ENCODE measurements at regions not wholly inside any gene's neighbourhood (a gene's known extent, or its start where the extent isn't known, plus 50 kb on each side); places are given as distances from the start of the nearest gene placed in this dataset.

- Histone ChIP-seq H3K4me1 (ENCODE audit: control insufficient read depth, insufficient read depth, low read length, poor library complexity, severe bottlenecking) (no peaks in the 10 kb centered on the region), H3K27ac (ENCODE audit: low read depth, low read length, severe bottlenecking) (no peak overlapping the region), H3K4me3 (ENCODE audit: extremely low read depth, insufficient read depth, low read length, poor library complexity, severe bottlenecking) (no peak overlapping the region), H3K36me3 (ENCODE audit: control insufficient read depth, insufficient read depth, low read length) (no peaks in the 10 kb centered on the region), H3K9me3 (ENCODE audit: control insufficient read depth, low read length) (no peaks in the 10 kb centered on the region)
- 83 to 92% methylated on average over 5 to 8 of the region's 10 CpGs for WGBS, 2 experiments (ENCODE audit: insufficient coverage in 2 of 2)
Measured at GRCh38 chr17:15023589-15024336, 241.4 kb downstream of the PMP22 start.

- Histone ChIP-seq H3K27ac (ENCODE audit: low read depth, low read length, severe bottlenecking) (no peak overlapping the region), H3K4me1 (ENCODE audit: control insufficient read depth, insufficient read depth, low read length, poor library complexity, severe bottlenecking) (no peaks in the 10 kb centered on the region)
- WGBS, 2 experiments (ENCODE audit: insufficient coverage in 2 of 2) = 83 to 90% methylated on average over 1 of the region's 3 CpGs
Measured at GRCh38 chr17:15019158-15019557, 246.0 kb downstream of the PMP22 start.

GRCh38 chr17:15012351-15012980, 252.7 kb downstream of the PMP22 start:
- Histone ChIP-seq H3K27ac (ENCODE audit: low read depth, low read length, severe bottlenecking) (no peak overlapping the region), H3K9me3 (ENCODE audit: control insufficient read depth, low read length) (no peaks in the 10 kb centered on the region), H3K36me3 (ENCODE audit: control insufficient read depth, insufficient read depth, low read length) (no peaks in the 10 kb centered on the region), H3K4me3 (ENCODE audit: extremely low read depth, insufficient read depth, low read length, poor library complexity, severe bottlenecking) (no peak overlapping the region), H3K4me1 (ENCODE audit: control insufficient read depth, insufficient read depth, low read length, poor library complexity, severe bottlenecking) (no peaks in the 10 kb centered on the region)
- WGBS, 2 experiments (ENCODE audit: insufficient coverage in 2 of 2) = 78 to 88% methylated on average over 3 of the region's 6 CpGs

More at GRCh38 chr17:15019158-15019557, 246.0 kb downstream of the PMP22 start:
- Histone ChIP-seq H3K36me3 (ENCODE audit: control insufficient read depth, insufficient read depth, low read length) (no peaks in the 10 kb centered on the region), H3K4me3 (ENCODE audit: extremely low read depth, insufficient read depth, low read length, poor library complexity, severe bottlenecking) (no peak overlapping the region), H3K9me3 (ENCODE audit: control insufficient read depth, low read length) (no peaks in the 10 kb centered on the region)

- Histone ChIP-seq H3K4me1 (ENCODE audit: control insufficient read depth, insufficient read depth, low read length, poor library complexity, severe bottlenecking) (no peaks in the 10 kb centered on the region), H3K27ac (ENCODE audit: low read depth, low read length, severe bottlenecking) (no peak overlapping the region), H3K36me3 (ENCODE audit: control insufficient read depth, insufficient read depth, low read length) (no peaks in the 10 kb centered on the region), H3K9me3 (ENCODE audit: control insufficient read depth, low read length) (no peaks in the 10 kb centered on the region), H3K4me3 (ENCODE audit: extremely low read depth, insufficient read depth, low read length, poor library complexity, severe bottlenecking) (no peak overlapping the region)
- 91 to 93% methylated on average over 5 to 6 of the region's 6 CpGs for WGBS, 2 experiments (ENCODE audit: insufficient coverage in 2 of 2)
Measured at GRCh38 chr17:15009087-15009486, 256.0 kb downstream of the PMP22 start.

GRCh38 chr17:15007147-15007553, 258.0 kb downstream of the PMP22 start:
- H3K4me1 ChIP-seq (ENCODE audit: control insufficient read depth, insufficient read depth, low read length, poor library complexity, severe bottlenecking) = no peaks in the 10 kb centered on the region
- H3K36me3 ChIP-seq (ENCODE audit: control insufficient read depth, insufficient read depth, low read length) = no peaks in the 10 kb centered on the region
- no peaks in the 10 kb centered on the region for H3K9me3 ChIP-seq (ENCODE audit: control insufficient read depth, low read length)
- no peak overlapping the region for H3K4me3 ChIP-seq (ENCODE audit: extremely low read depth, insufficient read depth, low read length, poor library complexity, severe bottlenecking)
- WGBS, 2 experiments (ENCODE audit: insufficient coverage in 2 of 2) = 80 to 84% methylated on average over 6 of the region's 7 CpGs
- H3K27ac ChIP-seq (ENCODE audit: low read depth, low read length, severe bottlenecking) = no peak overlapping the region

GRCh38 chr17:15006421-15007128, 258.6 kb downstream of the PMP22 start:
- no peak overlapping the region for H3K27ac ChIP-seq (ENCODE audit: low read depth, low read length, severe bottlenecking)
- H3K4me3 ChIP-seq (ENCODE audit: extremely low read depth, insufficient read depth, low read length, poor library complexity, severe bottlenecking) = no peak overlapping the region
- no peaks in the 10 kb centered on the region for H3K36me3 ChIP-seq (ENCODE audit: control insufficient read depth, insufficient read depth, low read length)
- 94 to 98% methylated on average over 6 to 11 of the region's 11 CpGs for WGBS, 2 experiments (ENCODE audit: insufficient coverage in 2 of 2)
- no peaks in the 10 kb centered on the region for H3K4me1 ChIP-seq (ENCODE audit: control insufficient read depth, insufficient read depth, low read length, poor library complexity, severe bottlenecking)
- no peaks in the 10 kb centered on the region for H3K9me3 ChIP-seq (ENCODE audit: control insufficient read depth, low read length)

- H3K9me3 ChIP-seq (ENCODE audit: control insufficient read depth, low read length) = no peaks in the 10 kb centered on the region
- H3K4me3 ChIP-seq (ENCODE audit: extremely low read depth, insufficient read depth, low read length, poor library complexity, severe bottlenecking) = no peak overlapping the region
- no peak overlapping the region for H3K27ac ChIP-seq (ENCODE audit: low read depth, low read length, severe bottlenecking)
- no peaks in the 10 kb centered on the region for H3K36me3 ChIP-seq (ENCODE audit: control insufficient read depth, insufficient read depth, low read length)
- no peaks in the 10 kb centered on the region for H3K4me1 ChIP-seq (ENCODE audit: control insufficient read depth, insufficient read depth, low read length, poor library complexity, severe bottlenecking)
Measured at GRCh38 chr17:15000661-15001060, 264.5 kb downstream of the PMP22 start.

- Histone ChIP-seq H3K9me3 (ENCODE audit: control insufficient read depth, low read length) (no peaks in the 10 kb centered on the region), H3K36me3 (ENCODE audit: control insufficient read depth, insufficient read depth, low read length) (no peaks in the 10 kb centered on the region), H3K4me1 (ENCODE audit: control insufficient read depth, insufficient read depth, low read length, poor library complexity, severe bottlenecking) (no peaks in the 10 kb centered on the region), H3K4me3 (ENCODE audit: extremely low read depth, insufficient read depth, low read length, poor library complexity, severe bottlenecking) (no peak overlapping the region), H3K27ac (ENCODE audit: low read depth, low read length, severe bottlenecking) (no peak overlapping the region)
- 80 to 86% methylated on average over 1 to 2 of the region's 2 CpGs for WGBS, 2 experiments (ENCODE audit: insufficient coverage in 2 of 2)
Measured at GRCh38 chr17:14997290-14997689, 267.8 kb downstream of the PMP22 start.

GRCh38 chr17:14986127-14986526, 279.0 kb downstream of the PMP22 start:
- Histone ChIP-seq H3K9me3 (ENCODE audit: control insufficient read depth, low read length) (no peaks in the 10 kb centered on the region), H3K4me3 (ENCODE audit: extremely low read depth, insufficient read depth, low read length, poor library complexity, severe bottlenecking) (no peak overlapping the region), H3K36me3 (ENCODE audit: control insufficient read depth, insufficient read depth, low read length) (no peaks in the 10 kb centered on the region), H3K4me1 (ENCODE audit: control insufficient read depth, insufficient read depth, low read length, poor library complexity, severe bottlenecking) (no peaks in the 10 kb centered on the region), H3K27ac (ENCODE audit: low read depth, low read length, severe bottlenecking) (no peak overlapping the region)
- WGBS, 2 experiments (ENCODE audit: insufficient coverage in 2 of 2) = 63 to 85% methylated on average over 3 of the region's 4 CpGs

GRCh38 chr17:14972844-14973243, 292.3 kb downstream of the PMP22 start:
- Histone ChIP-seq H3K4me1 (ENCODE audit: control insufficient read depth, insufficient read depth, low read length, poor library complexity, severe bottlenecking) (no peaks in the 10 kb centered on the region), H3K9me3 (ENCODE audit: control insufficient read depth, low read length) (peaks cover 7% of the 10 kb centered on the region), H3K4me3 (ENCODE audit: extremely low read depth, insufficient read depth, low read length, poor library complexity, severe bottlenecking) (no peak overlapping the region), H3K36me3 (ENCODE audit: control insufficient read depth, insufficient read depth, low read length) (no peaks in the 10 kb centered on the region), H3K27ac (ENCODE audit: low read depth, low read length, severe bottlenecking) (no peak overlapping the region)
- WGBS, 2 experiments (ENCODE audit: insufficient coverage in 2 of 2) = 100% methylated on average over 1 of the region's 2 CpGs; no CpG with 5 or more reads in 1 of the 2 experiments

GRCh38 chr17:14971054-14971453, 294.1 kb downstream of the PMP22 start:
- Histone ChIP-seq H3K4me3 (ENCODE audit: extremely low read depth, insufficient read depth, low read length, poor library complexity, severe bottlenecking) (no peak overlapping the region), H3K36me3 (ENCODE audit: control insufficient read depth, insufficient read depth, low read length) (no peaks in the 10 kb centered on the region), H3K4me1 (ENCODE audit: control insufficient read depth, insufficient read depth, low read length, poor library complexity, severe bottlenecking) (no peaks in the 10 kb centered on the region), H3K9me3 (ENCODE audit: control insufficient read depth, low read length) (peaks cover 7% of the 10 kb centered on the region), H3K27ac (ENCODE audit: low read depth, low read length, severe bottlenecking) (no peak overlapping the region)

All from mesodermal cell (in vitro differentiated cells).